NCI-H146 treated with DMSO at 0.1 percent for 48 hours (cell line): ENCODE measurements at regions not wholly inside any gene's neighbourhood (a gene's known extent, or its start where the extent isn't known, plus 50 kb on each side); places are given as distances from the start of the nearest gene placed in this dataset.
"Not testable (repeated sequence)": the region's sequence is repeated elsewhere in the genome, so short reads cannot be mapped to it uniquely, and the experiment has no call there.

Experiments used
- DNase-seq: peaks from one replicate; lab custom pipeline; 2025; ENCODE audit not compliant: unreplicated experiment; lab: John Stamatoyannopoulos, UW

- DNase-seq = no peak
Observed at GRCh38 chr4:158053086-158053485, 119.7 kb downstream of the GASK1B start.

- DNase-seq = no peak
Observed at GRCh38 chr4:158051401-158052235, 121.2 kb downstream of the GASK1B start.

DNA sequence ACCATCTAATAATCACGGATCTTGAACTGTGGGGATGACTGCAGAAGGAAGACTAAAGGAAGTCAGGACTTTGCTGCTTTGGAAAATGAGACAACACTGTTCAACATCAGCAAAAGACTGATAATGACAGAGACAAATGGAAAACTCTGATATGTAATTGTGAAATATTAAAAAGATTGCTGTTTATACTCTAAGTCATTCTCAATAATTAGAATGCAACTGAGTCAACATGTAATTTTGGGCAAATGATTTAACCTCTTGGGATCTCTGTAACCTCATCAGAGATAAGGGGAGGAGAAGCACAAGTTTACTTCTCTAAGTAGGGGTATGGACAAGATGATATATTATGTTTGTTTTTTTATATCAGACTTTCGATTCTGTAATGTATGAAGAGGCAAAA, 121.9 kb downstream of the GASK1B start:
- DNase-seq = no peak

GRCh38 chr4:158046345-158046744, 126.5 kb downstream of the GASK1B start:
- no peak for DNase-seq

- no peak for DNase-seq
Observed at GRCh38 chr4:158043971-158044618, 128.7 kb downstream of the GASK1B start.

DNA sequence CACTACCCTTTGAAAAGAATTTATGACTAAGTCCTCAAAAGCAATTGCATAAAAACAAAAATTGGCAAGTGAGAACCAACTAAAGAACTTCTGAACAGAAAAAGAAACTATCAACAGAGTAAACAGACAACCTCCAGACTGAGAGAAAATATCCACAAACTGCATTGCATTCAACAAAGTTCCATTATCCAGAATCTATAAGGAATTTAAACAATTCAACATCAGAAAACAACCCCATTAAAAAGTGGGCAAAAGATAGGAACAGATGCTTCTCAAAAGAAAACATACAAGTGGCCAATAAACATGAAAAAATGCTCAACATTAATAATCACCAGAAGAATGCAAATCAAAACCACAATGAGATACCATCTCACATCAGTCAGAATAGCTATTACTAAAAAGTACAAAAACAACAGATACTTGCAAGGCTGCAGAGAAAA, 130.2 kb downstream of the GASK1B start:
- DNase-seq = no peak

DNA sequence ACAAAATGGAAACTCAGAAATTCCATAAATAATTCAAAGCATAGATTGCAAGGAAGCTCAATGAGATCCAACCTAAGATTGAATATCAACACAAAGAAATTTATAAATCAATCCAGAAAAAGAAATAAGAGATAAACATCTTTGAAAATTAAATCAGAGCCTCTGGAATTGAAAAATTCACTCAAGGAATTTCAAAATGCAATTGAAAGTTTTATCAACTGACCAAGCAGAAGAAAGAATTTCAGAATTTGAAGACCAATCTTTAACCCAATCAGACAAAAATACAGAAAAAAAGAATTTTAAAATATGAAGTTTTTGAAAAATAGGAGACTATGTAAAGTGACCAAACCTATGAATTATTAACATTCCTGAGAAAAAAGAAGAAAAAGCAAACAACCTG, 134.1 kb downstream of the GASK1B start:
- DNase-seq = no peak

DNA sequence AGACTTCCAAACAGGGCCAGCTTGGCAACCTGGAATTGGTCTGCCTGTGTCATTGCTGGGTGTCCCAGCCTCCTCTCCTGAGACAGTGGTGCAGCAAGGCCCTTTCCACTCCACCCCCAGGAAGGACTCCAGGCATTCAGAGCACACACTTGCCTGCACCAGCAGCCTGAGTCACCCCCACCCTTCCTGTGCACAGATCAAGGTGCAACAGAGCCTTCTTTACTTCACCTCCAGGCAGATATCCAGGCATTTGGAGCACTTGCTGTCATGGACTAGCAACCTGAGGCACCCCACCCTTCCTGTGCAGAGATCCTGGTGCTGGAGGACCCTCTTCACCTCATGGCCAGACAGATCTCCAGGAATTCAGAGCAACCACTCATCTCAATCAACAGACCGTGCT, 135.8 kb downstream of the GASK1B start:
- no peak for DNase-seq

DNA sequence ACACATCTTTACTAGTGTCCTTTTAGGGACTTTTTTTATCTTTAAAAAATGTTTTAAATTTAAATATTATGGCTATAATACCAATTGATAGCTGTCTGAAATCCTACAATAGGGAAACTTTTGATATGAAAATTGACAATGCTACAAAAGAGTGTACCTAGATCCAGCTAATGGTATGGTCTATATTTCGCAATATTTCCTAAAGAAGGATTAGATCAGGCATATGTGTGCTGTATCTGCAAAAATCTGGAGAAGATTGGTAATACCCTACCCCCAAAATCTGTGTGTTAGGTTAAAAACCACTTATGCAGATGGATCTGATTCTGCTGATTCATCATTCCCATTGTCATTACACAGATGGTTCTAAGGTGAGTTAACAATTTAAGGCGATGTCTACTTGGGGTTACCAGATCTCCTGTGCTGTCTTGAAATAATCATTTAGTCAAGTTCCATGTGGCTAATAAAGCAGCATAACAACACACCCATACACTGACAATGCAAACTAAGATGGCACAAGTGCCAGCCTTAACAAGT, 137.1 kb downstream of the GASK1B start:
- DNase-seq = no peak

DNA sequence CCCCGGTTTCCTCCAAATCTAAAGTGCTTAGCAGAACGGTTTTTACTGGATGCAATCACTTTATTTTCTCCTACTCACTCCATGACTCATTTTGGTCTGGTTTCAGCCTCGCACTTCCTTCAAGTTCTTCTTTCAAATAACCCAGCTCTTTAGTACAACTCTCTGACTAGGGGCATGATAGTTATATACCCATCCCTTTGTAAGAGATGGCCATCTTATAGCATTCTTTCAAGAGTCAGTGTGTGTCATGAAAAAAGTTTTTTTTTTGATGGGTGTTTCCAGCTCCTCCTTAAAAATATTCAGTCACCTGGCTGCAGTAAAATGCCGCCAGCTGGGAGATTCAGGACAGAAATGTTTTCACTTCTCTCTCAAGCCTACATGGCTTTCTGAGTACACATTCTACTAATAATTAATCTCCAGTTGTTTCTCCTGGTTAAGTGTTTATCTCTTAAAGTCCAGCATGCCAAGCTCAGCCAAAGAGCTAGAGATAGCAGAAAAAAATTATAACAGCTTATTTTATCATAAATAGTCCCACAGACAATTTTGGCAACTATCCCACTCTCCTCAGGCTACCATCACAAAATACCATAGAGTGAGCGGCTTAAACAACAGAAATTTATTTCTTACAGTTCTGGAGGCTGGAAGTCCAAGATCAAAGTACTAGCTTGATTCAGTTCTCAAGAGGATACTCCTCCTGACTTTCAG, 139.3 kb downstream of the GASK1B start:
- no peak for DNase-seq

- no peak for DNase-seq
Observed at GRCh38 chr4:158032733-158033415, 140.0 kb downstream of the GASK1B start.

DNA sequence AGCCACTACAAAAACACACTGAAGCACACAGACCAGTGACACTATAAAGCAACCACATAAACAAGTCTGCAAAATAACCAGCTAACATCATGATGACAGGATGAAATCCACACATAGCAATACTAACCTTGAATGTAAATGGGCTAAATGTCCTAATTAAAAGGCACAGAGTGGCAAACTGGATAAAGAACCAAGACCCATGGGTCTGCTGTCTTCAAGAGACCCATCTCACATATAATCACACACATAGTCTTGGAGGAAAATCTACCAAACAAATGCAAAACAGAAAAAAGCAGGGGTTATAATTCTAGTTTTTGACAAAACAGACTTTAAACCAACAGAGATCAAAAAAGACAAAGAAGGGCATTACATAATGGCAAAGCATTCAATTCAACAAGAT, 144.4 kb downstream of the GASK1B start:
- DNase-seq = not testable (repeated sequence)

- no peak for DNase-seq
Observed at GRCh38 chr4:158025131-158025530, 147.7 kb downstream of the GASK1B start.

DNA sequence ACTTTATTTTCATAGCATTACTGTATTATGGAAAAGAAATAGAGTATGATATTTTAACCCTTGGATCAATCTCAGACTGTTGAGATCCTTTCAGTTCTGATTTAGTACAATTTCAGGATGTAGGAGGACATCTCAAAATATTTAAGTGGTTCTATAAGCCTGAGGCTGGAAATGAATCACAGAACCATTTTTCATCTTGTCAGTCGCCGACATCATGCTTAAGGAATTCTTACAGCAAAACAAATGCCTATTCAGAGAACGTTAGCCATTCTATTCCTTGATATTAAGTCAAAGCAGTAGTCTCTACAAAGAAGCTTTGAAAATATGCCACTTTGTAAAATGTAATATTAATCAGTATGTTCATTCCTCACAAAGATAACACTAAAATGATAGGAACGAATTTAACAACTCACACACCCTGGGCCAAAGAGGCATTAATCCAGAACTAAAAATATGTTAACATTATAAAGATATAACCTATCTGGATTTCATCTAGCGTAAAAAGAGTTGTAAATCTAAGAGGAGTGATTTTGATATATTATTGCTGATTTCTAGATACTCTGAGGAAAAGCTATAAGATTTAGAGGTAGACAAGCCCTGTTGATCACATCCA, 152.0 kb downstream of the GASK1B start:
- DNase-seq = no peak

DNA sequence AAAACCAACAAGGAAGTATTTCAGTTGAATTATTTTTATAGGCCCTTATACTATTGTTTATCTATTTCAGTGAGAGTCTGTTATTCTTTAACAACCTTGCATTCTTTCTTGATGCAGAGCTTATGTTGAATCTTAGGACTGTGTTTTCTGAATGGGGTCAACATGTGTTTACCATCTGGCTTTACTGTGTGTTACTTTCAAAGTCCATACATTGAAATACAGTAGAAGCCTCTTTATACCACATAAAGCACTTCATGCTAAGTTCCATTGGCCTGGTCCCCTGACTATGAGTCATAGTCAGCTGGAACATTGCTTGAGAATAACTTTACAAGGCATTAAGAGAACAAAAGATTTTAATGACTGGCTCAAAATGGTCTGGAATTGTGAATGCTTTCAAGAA, 152.6 kb downstream of the GASK1B start:
- no peak for DNase-seq

DNA sequence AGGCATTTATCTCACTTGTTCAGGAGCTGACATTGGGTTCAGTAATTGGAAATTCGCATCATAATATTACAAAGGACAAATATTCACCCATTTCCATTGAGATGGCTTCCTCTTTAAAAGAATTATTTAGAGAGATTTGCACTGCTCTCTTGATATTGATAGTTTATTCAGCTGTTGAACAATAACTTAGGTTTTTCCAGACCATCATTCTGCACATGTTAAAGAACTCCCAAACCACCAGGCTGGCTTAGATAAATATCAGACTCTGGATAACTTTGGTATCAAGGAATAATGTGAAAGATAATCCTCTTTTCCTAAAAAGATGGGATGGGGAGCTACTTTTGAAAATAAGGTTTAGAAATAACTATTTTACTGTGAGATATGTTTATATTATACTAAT, 154.0 kb downstream of the GASK1B start:
- DNase-seq = no peak

DNA sequence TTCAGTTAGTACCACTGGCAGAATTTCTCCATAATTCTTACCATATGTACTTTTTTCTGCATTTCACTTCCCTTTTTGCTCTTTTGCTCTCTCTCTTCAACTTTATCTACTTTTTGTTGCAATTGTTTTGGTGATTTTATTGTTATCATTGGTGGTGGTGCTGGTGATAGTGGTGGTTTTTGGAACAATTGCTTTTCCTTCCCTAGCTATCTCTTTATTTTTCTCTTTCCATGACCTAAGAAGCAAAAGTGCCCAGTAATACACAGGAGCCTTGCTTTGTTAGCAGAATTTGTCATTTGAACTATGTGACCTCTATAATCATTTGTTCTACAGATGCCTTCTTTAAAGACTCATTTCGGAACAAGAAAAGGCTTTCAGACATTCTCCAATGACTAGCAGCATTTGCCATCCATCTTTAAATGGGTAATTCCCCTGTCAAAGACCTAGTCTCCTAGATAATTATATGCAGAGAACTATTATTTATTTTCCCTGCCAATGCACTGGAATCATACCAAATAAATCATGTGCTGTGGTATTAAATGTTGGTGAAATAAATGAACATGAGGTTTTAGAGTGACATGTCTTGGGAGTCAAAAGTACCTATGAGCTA, 154.5 kb downstream of the GASK1B start:
- DNase-seq = no peak

DNA sequence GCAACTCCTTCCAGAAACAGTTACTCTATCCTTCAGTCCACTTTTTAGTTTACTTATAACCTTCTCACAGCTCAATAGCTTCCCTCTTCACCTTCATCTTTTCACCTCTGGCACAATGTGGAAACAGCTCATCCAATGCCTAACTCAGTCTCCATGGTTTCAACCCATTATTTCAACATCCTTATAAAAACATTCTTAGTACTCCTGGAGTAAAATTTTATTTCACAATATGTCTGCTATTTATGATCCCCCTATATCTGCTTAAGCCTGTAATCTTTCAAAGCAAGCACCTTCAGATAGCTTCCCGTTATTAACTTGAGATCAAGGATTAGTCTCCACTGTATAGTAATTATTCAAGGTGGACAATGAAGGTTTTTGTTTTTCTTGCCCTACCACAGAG, 156.3 kb downstream of the GASK1B start:
- no peak for DNase-seq

DNA sequence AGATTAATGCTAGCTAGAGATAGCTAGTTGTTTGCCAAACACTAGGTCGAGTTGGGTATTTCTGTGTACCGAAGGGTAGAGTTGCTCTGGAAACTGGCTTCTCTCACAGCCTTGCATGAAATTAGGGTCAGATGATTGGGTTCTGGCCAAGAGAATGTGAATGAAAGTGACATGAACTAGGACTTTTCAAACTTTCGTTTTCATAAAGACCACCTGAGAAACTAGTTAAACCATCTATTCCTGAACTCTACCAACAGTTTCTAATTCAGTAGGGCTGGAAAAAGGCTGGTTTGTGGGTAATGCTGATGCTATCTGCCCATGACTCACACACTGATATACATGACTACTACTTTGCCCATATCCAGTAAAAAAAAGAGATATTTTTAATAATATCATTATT, 157.6 kb downstream of the GASK1B start:
- DNase-seq = no peak

- no peak for DNase-seq
Observed at GRCh38 chr4:158013858-158014257, 159.0 kb downstream of the GASK1B start.
